ENCODE measurements at regions not wholly inside any gene's neighbourhood (a gene's known extent, or its start where the extent isn't known, plus 50 kb on each side); places are given as distances from the start of the nearest gene placed in this dataset.

GRCh38 chr9:82052081-82052480 lies 63.5 kb downstream of the SPATA31D1 start:
- H3K4me3 ChIP-seq (replicated peaks in 1 of 2; ENCODE audit: low read depth in 1 of 2, low read length in 2 of 2) = no peak overlapping the region
- no peak overlapping the region for H3K27ac ChIP-seq (ENCODE audit: low read depth, low read length)
- no peaks in the 10 kb centered on the region for H3K4me1 ChIP-seq (ENCODE audit: control insufficient read depth in 1 of 2, insufficient read depth in 2 of 2, low read length in 2 of 2)
- ChIA-PET CTCF (no interaction called here), POLR2A (no interaction called here), RAD21 (ENCODE audit: low non-redundant PET in 1 of 2, low total read pairs in 2 of 2, uncharacterized antibody in 2 of 2, unreplicated experiment in 2 of 2) (no interaction called here)
- no peak overlapping the region for H3K9ac ChIP-seq (ENCODE audit: low read length)
- no peaks in the 10 kb centered on the region for H3K9me3 ChIP-seq (ENCODE audit: control insufficient read depth in 1 of 2, insufficient read depth in 1 of 2, low read depth in 1 of 2, low read length in 2 of 2)
- DNase-seq (ENCODE audit: low read depth, low spot score) (no peak), ATAC-seq (no peak)
- H4K20me1 ChIP-seq (ENCODE audit: insufficient read depth) = no peaks in the 10 kb centered on the region
- no peaks in the 10 kb centered on the region for H3K79me2 ChIP-seq (ENCODE audit: insufficient read depth, low read length)
- no peaks in the 10 kb centered on the region for H3K9me2 ChIP-seq (ENCODE audit: insufficient read depth)
- BruUV-seq (replicated peaks) = no TSS peak
- H2AFZ ChIP-seq (ENCODE audit: low read depth, low read length, poor library complexity, severe bottlenecking) = no peak overlapping the region
- intact Hi-C loops (cut with micrococcal nuclease) = no loop called here
- no peak overlapping the region for H3K4me2 ChIP-seq (ENCODE audit: low read length)
- TF ChIP-seq CEBPB (IDR thresholded peaks at IDR 0.05; ENCODE audit: low read depth) = no peak
- no peak for TF ChIP-seq ZFX (IDR thresholded peaks at IDR 0.05)
- no peak for TF ChIP-seq EGR1 (IDR thresholded peaks at IDR 0.05; ENCODE audit: low read depth)
- no peak for TF ChIP-seq CBX3 (IDR thresholded peaks at IDR 0.05; ENCODE audit: low read depth)
- TF ChIP-seq SP1 (IDR thresholded peaks at IDR 0.05; ENCODE audit: low read depth) = no peak
- no peak for TF ChIP-seq ZBTB33 (IDR thresholded peaks at IDR 0.05; ENCODE audit: extremely low read depth, insufficient replicate concordance, low read length)
- no peak for TF ChIP-seq SIN3A (IDR thresholded peaks at IDR 0.05; ENCODE audit: low read depth)
- TF ChIP-seq POLR2A (IDR thresholded peaks at IDR 0.05; ENCODE audit: borderline replicate concordance, extremely low read depth, insufficient read depth, insufficient read length) = no peak
- TF ChIP-seq REST (IDR thresholded peaks at IDR 0.05; ENCODE audit: low read depth) = no peak
- no peak for TF ChIP-seq RAD21 (IDR thresholded peaks at IDR 0.05; ENCODE audit: low read depth)
- TF ChIP-seq MAX (IDR thresholded peaks at IDR 0.05) = no peak
- TF ChIP-seq EZH2phosphoT487 (IDR thresholded peaks at IDR 0.05; ENCODE audit: borderline replicate concordance) = no peak
- no peak for TF ChIP-seq TCF7L2 (IDR thresholded peaks at IDR 0.05; ENCODE audit: borderline replicate concordance, extremely low read depth, insufficient read depth, insufficient read length)
- no peak for TF ChIP-seq JUND (IDR thresholded peaks at IDR 0.05)
- TF ChIP-seq YY1 (IDR thresholded peaks at IDR 0.05; ENCODE audit: extremely low read depth, insufficient replicate concordance, low read depth, low read length) = no peak
- no peak for TF ChIP-seq EZH2 (IDR thresholded peaks at IDR 0.05)
- no peaks in the 10 kb centered on the region for H3K36me3 ChIP-seq (ENCODE audit: control insufficient read depth in 1 of 2, insufficient read depth in 2 of 2, low read length in 2 of 2)
- no peaks in the 10 kb centered on the region for H3K27me3 ChIP-seq (ENCODE audit: insufficient read depth, low read length)
